GM23248 (cell line): ENCODE measurements at regions not wholly inside any gene's neighbourhood (a gene's known extent, or its start where the extent isn't known, plus 50 kb on each side); places are given as distances from the start of the nearest gene placed in this dataset.

Experiments
- EZH2 ChIP-seq: fragments of 200-600 bp; sonication (generic); IDR thresholded peaks from 2 replicates; pipeline ENCODE4 v1.6.1; 2018; ENCODE audit warnings: antibody characterized with exemption, mild to moderate bottlenecking; ENCODE audit not compliant: insufficient read depth, poor library complexity, severe bottlenecking
- EZH2phosphoT487 ChIP-seq: fragments of 200-600 bp; sonication (generic); IDR thresholded peaks from 2 replicates; pipeline ENCODE4 v1.6.1; 2018; ENCODE audit warnings: antibody characterized with exemption, moderate library complexity, mild to moderate bottlenecking, low read depth; ENCODE audit not compliant: insufficient read depth

GRCh38 chr5:103397739-103398581, 139.4 kb downstream of the MACIR start:
- TF ChIP-seq EZH2phosphoT487 (no peak), EZH2 (no peak)
